ENCODE measurements at regions not wholly inside any gene's neighbourhood (a gene's known extent, or its start where the extent isn't known, plus 50 kb on each side); places are given as distances from the start of the nearest gene placed in this dataset.

DNA sequence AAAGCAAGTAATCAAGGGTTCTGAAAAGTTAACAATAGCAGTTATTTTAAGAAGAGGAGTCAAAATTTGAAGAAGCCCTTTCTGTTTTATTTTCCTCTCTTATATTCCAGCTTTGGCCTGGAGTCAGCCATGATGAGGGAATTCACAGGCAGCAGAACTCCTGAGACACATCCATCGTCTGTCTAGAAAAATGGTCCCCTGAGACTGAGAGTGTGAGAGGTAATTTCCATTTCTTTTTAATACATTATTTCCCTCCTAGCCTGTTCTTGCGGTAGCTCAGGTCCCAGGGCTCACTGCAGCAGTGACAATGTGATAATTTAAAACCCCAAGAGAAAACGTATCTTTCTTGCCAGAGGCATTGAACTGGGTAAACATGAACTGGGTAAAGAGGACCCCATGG lies 296.0 kb downstream of the SMOC2 start:
- DNase-seq: no peak

GRCh38 chr6:168736039-168736438 lies 295.1 kb downstream of the SMOC2 start:
- no peak for DNase-seq

DNA sequence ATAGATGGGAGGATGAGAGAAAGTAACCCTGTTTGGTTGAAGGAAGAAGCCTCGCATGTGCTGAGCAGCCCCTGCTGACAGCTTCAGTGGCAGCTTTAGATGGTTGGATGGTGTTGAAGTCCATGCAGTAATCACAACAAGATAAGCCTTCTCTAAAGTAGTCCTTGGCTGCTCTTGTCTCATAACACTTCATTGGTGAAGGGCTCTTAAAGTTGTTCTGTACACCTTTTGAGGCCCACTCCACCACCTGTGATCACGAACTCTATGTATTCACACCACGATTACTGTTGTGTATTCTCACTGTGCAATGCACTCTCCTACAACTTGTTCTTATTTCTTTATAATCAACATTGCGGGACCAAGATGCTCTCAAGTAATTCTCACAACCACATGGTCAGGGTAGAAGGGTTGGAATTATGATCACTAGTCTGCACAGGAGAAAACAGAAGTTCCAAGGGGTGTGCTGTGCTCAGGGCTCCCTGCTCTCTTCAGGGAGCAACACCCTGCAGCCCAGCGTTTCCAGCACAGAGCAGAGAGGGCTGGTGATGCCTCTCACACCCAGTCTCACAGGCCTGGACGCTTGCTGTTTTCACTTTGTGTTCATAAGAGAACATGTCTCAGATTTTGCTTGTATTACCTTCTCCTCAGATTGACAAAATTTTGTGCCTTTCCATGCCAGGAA lies 294.4 kb downstream of the SMOC2 start:
- no peak for DNase-seq

DNA sequence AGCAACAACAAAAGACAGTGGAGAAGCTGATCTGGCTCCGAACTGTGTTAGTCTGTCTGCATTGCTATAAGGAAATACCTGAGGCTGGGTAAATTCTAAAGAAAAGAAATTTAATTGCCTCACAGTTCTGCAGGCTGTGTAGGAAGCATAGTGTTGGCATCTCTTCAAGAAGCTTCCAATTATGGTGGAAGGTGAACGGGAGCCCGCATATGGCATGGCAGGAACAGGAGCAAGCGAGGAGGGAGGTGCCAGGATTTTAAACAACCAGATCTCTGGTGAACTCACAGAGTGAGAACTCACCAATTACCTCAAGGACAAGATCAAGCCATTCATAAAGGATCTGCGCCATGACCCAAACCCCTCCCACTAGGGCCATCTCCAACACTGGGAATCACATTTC lies 293.5 kb downstream of the SMOC2 start:
- DNase-seq: no peak

DNA sequence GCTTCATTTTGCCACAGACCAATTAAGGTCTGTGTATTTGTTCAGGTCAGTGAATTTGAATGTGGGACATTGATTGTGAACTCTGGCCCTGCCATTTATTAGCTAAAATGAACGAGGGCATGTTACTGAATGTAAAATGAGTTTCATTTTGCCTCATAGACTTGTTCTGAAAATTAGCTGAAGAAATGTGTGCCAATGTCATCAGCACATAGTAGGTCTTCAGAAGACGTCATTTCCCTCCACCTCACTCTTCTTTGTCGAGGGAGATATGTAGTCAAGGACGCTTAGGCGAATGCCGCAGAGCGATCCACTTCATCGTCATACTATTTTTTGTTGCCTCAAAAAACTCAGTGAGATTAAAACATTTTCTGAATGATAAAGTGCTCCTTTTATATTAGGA lies 291.7 kb downstream of the SMOC2 start:
- DNase-seq: no peak

DNA sequence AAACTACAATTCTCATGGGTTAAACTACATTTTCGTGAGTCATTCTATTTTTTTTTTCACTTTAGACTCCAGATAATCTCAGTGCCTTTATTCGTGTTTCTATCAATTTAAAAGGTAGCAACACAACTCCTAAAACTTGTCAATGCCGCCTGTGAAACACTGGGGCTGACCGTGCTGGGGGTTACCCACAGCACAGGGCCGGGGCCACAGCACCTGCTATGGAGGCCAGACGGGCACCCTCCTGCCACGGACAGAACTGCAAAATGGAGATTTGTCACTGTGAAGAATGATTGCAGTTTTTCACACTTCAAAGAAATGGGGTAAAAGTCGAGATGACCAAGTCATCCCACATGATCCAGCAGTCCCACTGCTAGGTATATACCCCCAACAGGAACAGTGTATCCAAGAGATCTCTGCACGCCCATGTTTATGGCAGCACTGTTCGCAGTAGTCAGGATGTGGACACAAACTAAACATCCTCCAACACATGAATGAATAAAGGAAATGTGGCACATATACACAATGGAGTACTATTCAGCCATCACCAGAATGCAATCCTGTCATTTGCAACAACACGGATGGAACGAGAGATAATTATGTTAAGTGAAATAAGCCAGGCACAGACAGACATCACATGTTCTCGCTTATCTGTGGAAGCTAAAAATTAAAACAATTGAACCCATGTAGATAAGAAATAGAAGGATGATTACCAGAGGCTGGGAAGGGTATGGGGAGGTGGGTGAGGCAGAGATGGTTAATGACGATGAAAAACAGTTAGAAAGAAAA lies 290.1 kb downstream of the SMOC2 start:
- no peak for DNase-seq

GRCh38 chr6:168728056-168728455 lies 287.1 kb downstream of the SMOC2 start:
- no peak for DNase-seq

DNA sequence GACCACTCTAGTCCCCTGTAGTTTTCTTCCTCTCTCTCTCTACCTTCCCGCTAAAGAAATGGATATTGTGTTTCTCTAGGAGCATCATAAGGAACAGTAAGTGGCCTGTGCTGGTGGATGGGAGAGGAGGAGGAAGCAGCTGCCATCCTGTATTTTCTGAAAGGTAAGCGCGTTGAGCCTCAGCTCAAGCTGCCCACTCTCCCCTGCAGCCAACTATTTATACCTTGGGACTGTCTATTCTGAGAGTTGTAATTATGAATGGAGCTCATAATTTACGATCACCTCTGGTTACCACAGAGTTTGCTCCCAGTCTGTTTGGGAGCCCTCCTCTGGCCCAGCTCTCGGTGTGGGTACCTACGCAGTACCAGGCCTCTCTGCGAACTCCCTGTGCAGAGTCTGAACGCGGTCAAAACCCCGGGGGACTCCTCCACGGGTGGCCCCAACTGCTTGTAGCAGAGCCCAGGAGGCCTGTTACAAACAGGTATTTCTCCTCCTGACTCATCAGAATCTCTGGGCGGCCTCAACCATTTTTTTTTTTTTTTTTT lies 285.4 kb downstream of the SMOC2 start:
- no peak for DNase-seq

DNA sequence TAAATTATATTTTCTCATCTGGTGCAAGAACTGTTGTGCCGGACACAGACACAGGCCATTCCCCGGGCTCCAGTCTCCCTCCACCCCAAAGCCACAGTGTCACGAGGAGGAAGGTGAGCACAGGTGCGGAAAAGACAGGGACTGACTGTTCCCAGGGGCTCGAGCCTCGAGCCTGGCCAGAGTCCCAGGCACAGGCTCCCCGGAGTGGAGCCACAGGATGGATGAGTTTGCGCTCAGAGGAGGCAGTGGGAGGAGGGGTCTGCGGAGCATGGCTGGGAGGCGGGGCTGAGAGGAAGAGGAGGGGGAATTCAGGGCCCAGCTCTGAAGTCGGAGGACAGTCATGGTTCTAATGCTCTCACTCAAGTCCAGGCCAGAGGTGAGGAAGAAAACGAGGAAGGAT lies 284.8 kb downstream of the SMOC2 start:
- no peak for DNase-seq

DNA sequence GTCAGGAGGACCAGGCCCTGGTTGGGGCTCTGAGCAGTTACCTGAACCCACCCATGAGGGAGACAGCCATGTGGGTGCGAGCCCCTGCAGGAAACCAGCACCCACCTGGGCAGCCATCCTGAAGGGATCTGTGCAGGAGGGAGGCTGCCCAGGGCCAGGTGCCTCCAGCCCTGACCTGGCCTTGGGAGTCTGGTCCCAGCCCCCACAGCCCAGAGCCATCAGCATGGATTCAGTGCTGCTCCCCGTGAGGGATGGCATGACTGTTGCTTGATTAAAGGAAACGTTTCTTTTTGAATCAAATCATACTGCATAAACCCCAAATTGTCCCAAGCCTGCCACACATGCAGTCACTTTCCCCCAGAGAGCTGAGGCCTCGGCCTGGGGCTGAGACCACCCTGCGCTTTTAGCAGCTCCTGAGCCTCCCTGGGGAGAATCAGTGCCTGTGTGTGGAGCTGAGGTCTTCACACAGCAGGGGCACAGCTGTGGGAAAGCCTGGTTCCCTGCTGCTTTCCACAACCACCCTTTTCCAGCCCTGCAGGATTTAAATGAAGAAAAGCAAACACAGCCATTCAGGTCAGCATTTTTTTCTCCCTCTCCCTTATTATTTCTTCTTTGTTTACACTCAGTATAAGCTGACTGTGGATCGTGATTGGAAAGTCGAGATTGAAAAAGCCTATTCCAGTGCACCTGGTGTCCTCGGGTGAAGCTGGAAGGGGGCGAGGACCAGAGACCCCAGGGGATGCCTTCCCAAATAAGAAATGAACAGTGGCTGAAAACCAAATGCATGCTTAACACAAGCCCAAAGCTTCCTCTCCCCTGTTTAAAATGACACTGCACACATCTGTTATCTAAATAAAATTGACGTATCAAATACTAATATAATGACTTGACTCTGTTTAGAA lies 283.9 kb downstream of the SMOC2 start:
- DNase-seq: no peak

DNA sequence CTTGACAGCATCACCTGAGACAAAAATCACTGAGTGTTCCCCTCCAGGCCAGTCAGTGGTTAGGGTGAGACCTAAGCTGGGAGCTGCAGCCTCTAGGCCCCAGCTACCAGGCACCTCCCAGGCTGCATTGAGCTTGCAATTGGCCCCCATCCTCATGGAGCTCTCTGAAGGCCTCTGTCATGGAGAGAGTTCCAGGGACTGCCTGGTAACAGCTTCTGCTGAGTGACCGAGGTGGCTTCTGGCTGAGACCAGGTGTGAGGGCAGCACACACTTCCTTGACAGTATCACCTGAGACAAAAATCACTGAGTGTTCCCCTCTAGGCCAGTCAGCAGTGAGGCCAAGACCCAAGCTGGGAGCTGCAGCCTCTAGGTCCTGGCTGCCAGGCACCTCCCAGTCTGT lies 283.0 kb downstream of the SMOC2 start:
- no peak for DNase-seq

GRCh38 chr6:168722397-168722796 lies 281.4 kb downstream of the SMOC2 start:
- no peak for DNase-seq

DNA sequence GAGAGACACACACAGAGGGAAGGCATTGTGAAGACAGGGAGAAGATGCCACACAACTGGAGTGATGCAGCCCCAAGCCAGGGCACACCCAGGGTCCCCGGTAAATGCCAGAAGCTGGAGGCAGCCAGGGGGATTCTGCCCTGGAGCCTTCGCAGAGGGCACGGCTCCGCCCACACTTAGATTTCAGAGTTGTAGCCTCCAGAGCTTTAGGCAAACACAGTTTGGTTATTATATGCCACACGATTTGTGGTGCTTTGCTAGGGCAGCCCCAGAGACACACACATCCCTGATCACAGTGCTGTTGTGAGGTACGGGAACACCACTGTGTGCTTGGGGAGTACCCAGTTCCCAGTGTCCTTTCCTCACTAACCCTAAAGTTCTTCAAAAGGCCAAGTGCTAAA lies 280.6 kb downstream of the SMOC2 start:
- DNase-seq: no peak

DNA sequence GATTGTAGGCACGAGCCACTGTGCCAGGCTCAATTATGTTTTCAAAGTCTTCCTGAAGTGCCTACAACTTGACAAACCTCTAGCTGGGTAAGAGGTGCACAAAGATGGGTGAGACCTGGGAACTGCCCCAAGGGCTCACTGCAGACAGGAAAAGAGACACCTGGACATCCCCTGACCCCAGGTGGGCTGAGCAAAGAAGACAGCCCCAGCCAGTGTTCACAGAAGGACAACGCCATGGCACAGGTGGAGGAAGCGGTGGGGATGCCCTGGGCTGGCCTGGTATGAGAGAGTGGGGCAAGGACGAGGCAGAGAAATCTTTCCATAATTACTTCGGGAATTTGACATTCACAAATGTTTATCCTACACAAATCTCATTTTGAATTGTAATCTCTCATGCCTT lies 278.9 kb downstream of the SMOC2 start:
- no peak for DNase-seq

GRCh38 chr6:168718821-168719475 lies 278.0 kb downstream of the SMOC2 start:
- DNase-seq: no peak

All from islet precursor cell (in vitro differentiated cells).